AG10803 (cell line): ENCODE measurements at regions not wholly inside any gene's neighbourhood (a gene's known extent, or its start where the extent isn't known, plus 50 kb on each side); places are given as distances from the start of the nearest gene placed in this dataset.

Experiments
- DNase-seq: peaks from one replicate; pipeline ENCODE4 v3.0.0; 2010; ENCODE audit warnings: low read depth
- H3K4me3 ChIP-seq: 2 replicates; pipeline ENCODE4 v1.5.1; 2011; ENCODE audit warnings: mild to moderate bottlenecking, low read length, control low read depth
- CTCF ChIP-seq: conservative IDR thresholded peaks from 2 replicates; pipeline ENCODE4 v1.5.1; 2011; ENCODE audit warnings: mild to moderate bottlenecking, low read length, control low read depth, inconsistent platforms

GRCh38 chr22:48662476-48663135 is 1165.1 kb downstream of the BRD1 start:
- no peak for DNase-seq
- no peak overlapping the region for H3K4me3 ChIP-seq
- TF ChIP-seq CTCF: no peak

GRCh38 chr22:48661984-48662383 is 1165.7 kb downstream of the BRD1 start:
- no peak for TF ChIP-seq CTCF
- DNase-seq: no peak
- no peak overlapping the region for H3K4me3 ChIP-seq

DNA sequence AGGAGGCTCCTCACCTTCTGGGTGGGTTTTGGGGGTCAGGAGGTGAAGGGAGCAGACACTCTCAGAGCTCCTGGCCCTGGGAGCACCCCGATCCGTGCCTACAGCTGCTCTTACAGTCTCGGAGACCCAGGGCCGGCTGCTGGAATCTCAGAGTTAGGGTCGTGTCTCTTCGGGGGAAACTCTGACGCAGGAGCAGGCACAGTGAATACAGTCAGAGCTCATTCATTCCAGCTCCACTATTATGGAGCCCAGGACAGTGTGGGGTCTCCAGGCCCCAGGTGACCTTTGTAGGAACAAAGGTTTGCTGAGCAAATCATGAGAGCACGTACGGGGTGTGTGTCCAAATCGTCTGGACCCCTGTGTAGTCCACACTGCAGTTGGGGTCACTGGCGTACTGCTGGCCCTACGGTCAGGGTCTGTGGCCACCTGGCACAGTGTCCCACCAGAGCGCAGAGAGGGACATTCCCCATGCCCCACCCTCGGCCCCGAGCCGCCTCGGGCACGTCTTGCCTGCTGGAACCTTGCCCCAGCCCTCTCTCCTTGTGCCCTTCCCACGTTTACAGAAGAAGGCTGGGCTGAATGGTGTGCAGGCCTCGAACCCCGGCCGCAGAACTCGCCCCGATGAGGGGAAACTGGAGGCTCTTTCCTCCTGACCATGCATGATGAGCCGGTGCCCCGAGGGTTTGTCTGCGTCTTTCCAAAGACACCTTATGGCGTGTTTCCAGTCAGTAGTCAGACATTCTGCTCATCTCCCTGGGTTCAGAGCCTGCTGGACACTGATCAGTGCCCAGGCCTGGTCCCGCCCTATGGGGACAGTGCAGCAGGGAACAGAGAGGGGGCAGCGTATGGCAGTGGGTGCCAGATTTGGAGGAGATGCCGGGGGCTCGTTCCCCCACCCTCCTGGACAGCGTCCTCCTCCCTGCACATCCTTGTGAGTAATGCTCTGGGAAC is 1166.6 kb downstream of the BRD1 start:
- DNase-seq: peak; percentile 9
- H3K4me3 ChIP-seq: no peak overlapping the region
- TF ChIP-seq CTCF: no peak

DNA sequence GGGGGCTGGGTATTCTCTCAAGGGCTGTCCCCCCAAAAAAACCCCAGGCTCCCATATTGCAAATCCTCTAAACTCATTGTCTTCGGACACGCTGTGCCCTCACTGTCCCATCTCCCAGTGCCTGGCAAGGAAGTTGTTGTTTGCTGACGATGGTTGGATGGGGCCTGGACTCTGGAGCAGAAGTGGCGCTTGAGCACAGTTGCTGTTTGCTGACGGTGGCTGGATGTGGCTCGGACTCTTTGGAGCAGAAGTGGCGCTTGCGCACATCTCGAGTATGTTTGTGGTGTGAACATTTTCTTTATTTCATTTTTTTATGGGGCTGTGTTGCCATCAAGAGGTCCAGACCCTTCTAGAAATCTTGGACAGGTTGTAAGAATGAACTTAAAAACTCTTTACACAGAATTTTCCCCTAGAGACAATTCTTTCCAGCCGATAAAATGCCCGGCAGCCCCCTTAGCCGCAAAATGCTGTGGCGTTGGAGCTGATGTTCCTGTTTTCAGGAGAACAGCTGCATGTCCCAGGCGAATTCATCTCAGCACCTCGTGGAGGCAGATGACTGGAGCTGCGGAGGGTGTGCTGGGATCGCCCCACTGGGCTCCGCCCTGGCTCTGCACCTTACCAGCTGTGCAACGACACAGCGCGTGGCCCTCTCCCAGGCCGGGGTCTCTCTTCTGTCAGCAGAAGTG is 1167.4 kb downstream of the BRD1 start:
- DNase-seq: no peak
- no peak for TF ChIP-seq CTCF

DNA sequence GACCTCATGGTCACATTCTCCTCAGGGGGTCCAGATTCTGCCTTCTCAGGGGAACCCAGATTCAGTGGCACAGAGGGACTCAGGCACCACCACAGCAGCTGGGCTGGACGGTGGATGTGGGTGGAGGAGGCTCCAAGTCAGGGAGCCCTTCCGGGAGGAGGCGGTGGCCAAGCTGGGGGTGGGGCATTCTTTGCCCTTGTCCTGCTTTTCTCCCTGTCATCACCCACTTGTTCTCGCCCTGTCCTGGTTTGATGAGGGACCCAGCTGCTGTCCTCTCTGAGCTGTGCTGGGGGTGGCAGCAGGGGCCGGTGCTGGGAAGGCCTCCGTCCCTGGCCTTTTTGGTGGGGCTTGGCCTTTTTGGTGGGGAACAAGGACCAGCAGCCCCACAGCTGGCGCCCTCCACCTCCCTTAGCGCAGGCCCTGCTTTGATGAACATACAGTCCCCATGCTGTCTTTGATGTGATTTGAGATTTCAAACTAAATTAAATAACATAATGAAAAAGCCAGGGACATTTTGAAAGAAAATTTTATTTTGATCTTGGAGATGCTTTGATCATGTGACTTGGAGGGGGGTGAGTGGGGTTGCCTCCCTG is 1168.2 kb downstream of the BRD1 start:
- no peak for TF ChIP-seq CTCF

More for the DNA sequence above, 1167.4 kb downstream of the BRD1 start:
- no peak overlapping the region for H3K4me3 ChIP-seq

DNA sequence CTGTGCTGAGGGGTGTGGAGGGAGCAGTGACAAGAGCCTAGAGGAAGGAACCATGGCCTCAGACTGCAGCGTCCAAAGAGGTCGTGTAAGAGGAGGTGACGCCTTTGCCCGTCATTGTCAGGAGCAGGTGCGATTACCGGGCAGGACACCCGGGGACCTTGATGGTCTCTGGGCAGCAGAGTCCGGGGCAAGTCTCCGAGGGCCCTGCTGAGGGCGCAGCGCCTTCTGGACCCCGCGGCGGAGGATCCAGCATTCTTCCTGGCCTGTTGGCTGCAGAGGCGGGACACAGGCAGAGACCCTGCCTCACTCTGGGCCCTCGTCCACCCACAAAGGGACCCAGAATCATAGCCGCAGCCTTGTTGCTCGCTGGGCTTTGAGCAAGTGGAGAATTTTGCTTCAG is 1168.8 kb downstream of the BRD1 start:
- no peak for TF ChIP-seq CTCF
- DNase-seq: no peak
- no peak overlapping the region for H3K4me3 ChIP-seq

More for the DNA sequence above, 1168.2 kb downstream of the BRD1 start:
- DNase-seq: no peak
- H3K4me3 ChIP-seq: no peak overlapping the region
